ENCODE measurements at regions not wholly inside any gene's neighbourhood (a gene's known extent, or its start where the extent isn't known, plus 50 kb on each side); places are given as distances from the start of the nearest gene placed in this dataset.

- no peak for TF ChIP-seq CTCF (IDR thresholded peaks at IDR 0.05; ENCODE audit: low read depth, low read length)
- H3K4me3 ChIP-seq (ENCODE audit: low read depth, low read length), result no peak overlapping the region
These were observed 67.6 kb upstream of the SLC38A4 start for GRCh38 chr12:46893434-46893833.

- H3K4me3 ChIP-seq (ENCODE audit: low read depth, low read length), result no peak overlapping the region
- TF ChIP-seq CTCF (IDR thresholded peaks at IDR 0.05; ENCODE audit: low read depth, low read length), result no peak
These were observed 69.9 kb upstream of the SLC38A4 start for GRCh38 chr12:46895726-46896125.

- H3K4me3 ChIP-seq (ENCODE audit: low read depth, low read length), result no peak overlapping the region
- no peak for TF ChIP-seq CTCF (IDR thresholded peaks at IDR 0.05; ENCODE audit: low read depth, low read length)
These were observed 70.9 kb upstream of the SLC38A4 start for GRCh38 chr12:46896680-46897079.

GRCh38 chr12:46898152-46898931, 72.5 kb upstream of the SLC38A4 start:
- H3K4me3 ChIP-seq (ENCODE audit: low read depth, low read length), result no peak overlapping the region
- TF ChIP-seq CTCF (IDR thresholded peaks at IDR 0.05; ENCODE audit: low read depth, low read length), result no peak

- TF ChIP-seq CTCF (IDR thresholded peaks at IDR 0.05; ENCODE audit: low read depth, low read length), result no peak
- no peak overlapping the region for H3K4me3 ChIP-seq (ENCODE audit: low read depth, low read length)
These were observed 73.2 kb upstream of the SLC38A4 start for GRCh38 chr12:46898989-46899388.

GRCh38 chr12:46900734-46901463, 75.1 kb upstream of the SLC38A4 start:
- H3K4me3 ChIP-seq (ENCODE audit: low read depth, low read length), result no peak overlapping the region
- TF ChIP-seq CTCF (IDR thresholded peaks at IDR 0.05; ENCODE audit: low read depth, low read length), result no peak
